Brain pericyte (primary cell): ENCODE measurements at regions not wholly inside any gene's neighbourhood (a gene's known extent, or its start where the extent isn't known, plus 50 kb on each side); places are given as distances from the start of the nearest gene placed in this dataset.

Experiments used
- DNase-seq: peaks from one replicate; pipeline ENCODE4 v3.0.0-alpha.2; 2012; ENCODE audit warnings: low read depth, low spot score

DNA sequence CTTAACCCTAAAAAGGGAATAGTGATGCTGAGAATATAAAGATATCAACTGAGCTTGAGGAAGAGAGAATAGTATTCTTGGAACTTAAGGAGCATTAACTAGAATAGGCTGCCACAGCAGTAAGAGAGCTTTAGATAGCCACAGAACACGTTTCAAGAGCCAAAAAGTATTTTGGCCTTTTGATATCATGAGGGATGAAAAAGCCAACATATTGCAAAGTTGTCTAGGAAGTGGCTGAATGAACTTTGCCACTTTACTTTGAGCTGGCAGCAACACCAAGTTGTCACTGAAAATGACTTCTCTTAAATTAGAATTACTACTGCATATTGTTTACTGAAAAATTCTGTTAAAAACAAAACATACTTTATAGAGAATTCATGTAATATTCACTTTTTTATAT is 1476.2 kb downstream of the MRPL39 start:
- no peak for DNase-seq

DNA sequence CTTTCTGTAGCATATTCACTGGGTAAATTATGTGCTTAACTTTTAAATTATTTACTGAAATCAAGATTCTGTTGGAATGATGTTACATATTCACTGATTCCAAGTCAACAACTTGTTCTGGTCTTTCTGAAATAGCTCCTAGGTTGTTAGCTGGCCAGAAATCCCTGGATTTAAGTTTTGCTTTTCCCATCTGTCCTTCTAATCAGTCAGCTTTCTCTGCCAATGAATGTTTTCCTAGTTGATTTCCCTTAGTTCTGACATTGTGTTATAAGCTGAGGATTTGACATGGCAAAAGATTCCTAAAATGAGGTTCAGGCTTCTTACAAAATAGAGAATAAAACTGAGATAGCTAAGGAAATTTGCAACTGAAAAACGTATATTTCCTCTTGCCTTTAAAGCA is 1479.6 kb downstream of the MRPL39 start:
- no peak for DNase-seq

DNA sequence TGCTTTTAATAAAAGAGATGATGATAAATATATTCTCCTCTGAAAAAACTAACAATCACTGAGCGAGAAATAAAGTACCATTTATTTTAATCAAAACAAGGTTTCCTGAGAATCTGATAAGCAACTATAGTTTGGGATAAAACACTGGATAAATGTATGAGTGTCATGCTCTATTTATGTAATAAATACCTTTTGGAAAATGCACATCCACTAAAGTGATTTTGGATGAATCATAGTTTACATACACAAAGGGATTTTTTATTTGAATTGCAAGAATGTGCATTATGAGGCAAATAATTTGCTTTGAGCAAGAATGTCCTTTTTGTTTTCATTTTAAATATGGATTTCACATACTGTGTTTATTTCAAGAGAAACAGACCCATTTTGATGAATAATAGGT is 1483.5 kb downstream of the MRPL39 start:
- DNase-seq = no peak

DNA sequence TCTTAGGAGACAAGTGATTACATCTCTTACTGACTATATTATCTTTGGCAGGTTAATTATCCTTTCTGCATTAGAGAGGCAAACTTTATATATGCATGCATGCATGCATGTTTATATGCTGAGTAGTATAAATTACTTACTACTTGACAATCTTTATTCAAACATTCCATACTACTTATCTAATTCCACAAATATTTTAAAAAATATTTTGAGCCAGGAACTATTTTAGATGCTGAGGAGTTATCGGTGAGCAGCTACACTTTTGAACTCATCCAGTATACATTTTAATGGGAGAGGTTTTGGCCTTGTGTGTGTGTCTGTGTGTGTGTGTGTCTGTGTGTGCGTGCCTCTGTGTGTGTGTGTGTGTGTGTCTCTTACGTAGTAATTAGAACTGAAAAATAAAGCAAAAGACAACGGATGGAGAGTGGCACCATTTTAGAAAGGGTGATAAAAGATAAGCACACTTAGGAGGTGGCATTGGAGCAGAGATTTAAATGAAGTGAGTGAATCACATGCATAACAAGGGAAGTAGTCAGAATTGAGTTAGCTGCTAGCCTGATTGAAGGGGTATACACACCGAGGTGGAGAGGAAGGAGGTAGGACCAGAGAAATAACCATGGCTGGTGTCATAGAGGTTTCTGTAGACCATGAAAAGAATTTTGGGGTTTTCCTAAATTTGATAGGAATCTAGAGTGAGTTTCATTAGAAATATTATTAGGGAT is 1488.4 kb downstream of the MRPL39 start:
- DNase-seq = no peak

DNA sequence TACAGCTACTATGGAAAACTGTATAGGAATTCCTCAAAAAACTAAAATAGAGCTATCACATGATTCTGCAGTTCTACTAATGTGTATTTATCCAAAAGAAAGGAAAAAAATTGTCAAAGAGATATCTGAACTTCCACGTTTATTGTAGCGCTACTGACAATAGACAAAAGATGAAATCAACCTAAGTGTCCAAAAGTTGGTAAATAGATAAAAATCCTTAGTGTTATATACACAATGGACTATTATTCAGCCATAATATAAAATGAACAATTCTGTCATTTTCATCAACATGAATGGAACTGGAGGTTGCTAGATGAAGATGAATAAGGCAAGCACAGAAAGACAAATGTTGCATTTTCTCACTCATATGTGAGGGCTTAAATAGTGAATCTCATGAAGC is 1492.1 kb downstream of the MRPL39 start:
- DNase-seq = no peak

DNA sequence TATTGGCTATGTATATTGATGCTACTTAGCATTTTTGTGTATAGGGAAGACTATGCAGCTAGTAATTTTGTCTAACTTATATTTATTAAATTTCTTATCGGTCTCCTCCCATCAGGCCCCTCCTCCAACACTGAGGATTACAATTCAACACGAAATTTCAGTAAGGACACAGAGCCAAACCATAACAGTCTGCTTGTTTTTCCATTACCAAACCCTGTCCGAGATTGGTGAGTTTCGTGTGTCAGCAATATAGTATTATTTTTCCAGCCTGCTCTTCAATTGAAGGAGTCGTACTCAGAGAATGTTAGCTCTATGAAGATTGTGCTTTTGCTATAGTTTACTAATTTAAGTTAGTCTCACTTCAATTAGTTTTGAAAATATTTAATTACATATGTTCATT is 1495.3 kb downstream of the MRPL39 start:
- DNase-seq = no peak

DNA sequence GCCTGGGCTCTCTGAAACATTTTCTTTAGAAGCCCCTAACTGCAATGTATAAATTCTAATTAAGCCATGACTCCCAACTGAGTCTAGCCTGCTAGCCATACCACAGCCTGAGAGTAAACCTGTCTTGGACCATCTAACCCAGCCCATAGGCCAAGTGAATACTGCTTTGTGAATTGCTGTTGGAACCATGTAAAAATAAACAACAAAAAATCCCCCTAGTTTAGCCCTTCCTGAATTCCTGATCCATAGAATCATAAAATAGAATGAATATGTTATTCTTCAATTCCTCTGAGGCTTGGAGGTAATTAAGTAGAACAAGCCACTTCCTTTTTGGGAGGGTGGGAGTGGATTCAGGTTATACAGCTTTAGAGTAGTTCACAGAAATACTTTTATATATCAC is 1496.4 kb downstream of the MRPL39 start:
- no peak for DNase-seq

DNA sequence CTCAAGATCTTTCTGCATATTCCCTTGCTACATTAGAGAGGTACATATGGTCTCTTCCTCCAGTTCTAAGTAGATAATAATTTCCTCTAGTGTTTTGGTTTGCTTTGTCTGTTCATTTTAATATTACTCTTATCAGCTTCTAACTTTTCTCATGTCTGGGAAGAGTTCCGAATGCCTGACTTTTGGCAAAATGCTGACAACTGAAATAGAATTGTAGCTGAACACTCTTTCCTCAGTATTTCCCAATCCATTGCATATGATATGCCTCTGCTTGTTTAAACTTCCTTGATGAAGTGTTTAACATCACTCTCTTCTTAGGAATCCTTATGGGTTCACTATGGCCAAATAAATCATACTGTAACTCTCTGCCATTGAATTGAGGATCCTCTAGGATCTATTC is 1510.1 kb downstream of the MRPL39 start:
- no peak for DNase-seq

DNA sequence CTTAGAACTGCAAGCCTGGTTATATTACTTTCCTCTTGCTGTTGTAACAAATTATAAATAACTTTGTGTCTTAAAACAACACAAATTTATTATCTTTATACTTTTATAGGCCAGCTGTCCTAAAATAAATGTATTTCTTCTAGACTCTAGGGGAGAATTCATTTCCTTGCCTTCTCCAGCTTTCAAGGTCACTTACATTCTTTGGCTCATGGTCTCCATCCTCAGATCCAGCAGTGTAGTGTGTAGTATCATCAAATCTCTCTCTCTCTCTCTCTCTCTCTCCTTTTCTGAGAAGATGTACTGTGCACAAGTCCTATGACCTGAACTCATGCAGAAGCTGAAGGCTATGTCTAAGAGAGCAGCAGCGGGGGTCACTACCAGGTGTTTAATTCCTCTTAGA is 1510.6 kb downstream of the MRPL39 start:
- no peak for DNase-seq

DNA sequence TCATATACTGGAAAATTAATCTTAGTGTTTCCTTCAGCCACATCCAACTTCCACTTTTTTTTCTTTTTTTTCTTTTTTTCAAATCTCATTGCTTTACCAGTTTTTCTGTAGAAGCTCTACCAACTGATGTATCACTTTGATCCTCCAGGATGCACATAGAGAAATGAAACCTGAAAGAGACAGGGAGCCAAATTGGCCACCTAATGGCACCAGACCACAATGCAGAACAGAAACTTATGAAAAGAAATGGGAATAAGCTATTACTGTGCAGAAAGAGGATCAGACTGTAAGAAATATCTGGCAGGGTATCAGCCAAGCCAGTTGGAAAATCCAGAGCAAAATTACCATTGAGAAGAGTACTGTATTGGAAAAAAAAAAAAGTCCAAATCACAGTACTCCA is 1514.2 kb downstream of the MRPL39 start:
- DNase-seq = no peak

DNA sequence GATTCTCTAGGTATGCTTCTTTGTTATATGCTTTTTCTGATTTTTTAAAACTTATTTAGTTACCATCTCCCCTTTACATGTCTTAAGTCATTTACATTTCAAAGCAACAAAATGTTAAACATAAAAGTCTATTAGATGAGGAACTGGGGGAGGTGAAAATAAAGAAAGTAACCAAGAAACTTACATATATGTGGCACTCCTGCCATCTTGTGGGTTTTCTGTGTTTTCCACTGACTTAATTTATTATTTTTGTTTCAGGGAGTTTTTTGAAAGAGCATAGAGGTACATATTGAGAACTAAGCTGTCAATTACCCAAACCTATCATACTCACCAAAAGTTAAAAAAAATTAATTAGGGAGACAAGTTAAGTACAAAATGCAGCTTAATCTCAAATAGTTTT is 1531.1 kb downstream of the MRPL39 start:
- DNase-seq = no peak

DNA sequence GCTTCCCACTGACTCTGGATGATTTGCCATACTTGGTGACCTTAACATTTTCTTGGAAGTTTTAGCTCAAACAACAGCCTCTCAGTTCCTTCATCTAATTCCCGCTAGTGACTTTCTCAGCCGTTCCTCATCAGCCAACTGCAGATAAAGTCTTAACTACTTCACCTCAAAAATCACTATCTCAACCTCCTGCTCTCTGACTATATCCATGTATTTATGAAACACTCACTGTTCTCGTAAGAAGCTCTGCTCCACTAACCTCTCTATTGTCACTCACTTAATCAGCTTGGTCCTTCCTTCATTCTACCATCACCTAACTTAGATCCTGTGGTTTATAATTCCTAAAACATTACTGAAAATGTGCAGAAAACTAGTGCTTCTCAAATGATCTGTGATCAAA is 1551.6 kb downstream of the MRPL39 start:
- DNase-seq = no peak

DNA sequence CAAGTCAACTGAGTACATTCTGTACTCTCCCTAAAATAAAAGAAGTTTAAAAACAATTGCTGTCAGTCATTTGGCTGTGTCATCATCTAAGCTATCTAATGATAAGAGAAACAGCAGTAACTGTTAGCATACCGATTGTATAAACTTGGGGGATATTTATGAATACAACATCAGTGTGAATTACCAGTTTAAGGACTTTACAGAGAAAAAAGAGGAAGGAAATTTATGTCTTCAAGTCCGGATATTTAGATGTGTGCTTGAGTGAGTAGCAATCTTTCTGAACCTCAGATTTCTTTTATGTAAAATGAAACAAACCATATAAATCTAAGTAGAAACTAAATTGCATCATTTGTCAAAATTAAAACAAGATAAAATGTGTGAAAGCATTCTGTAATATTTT is 1557.0 kb downstream of the MRPL39 start:
- DNase-seq = no peak

DNA sequence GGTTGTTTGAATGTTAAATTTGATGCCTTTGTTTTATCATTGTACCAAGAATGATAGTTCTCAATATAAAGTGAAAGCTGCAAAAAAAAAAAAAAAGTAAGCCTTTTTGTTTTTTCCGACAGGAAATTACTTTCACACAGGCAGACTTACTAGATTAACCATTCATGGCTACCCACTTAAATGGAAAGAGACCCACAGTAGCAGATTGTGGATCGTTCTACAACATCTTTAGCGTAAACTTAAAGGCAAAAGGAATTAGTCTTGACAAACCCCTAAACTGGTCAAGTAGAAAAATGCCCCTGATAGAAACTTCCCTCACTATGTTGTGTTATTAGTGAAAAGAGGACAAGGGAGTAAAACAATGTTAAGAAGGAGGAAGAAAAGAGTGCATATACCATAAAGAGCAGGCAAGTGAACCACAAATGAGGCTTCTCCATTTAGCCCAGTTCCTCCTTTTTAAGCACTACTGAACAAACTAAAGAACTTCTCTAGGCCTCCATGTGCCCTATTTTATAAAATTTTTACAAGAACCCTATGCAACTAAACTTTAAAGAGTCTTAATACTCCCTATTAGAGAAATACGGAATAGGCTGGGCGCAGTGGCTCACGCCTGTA is 1560.3 kb downstream of the MRPL39 start:
- no peak for DNase-seq

DNA sequence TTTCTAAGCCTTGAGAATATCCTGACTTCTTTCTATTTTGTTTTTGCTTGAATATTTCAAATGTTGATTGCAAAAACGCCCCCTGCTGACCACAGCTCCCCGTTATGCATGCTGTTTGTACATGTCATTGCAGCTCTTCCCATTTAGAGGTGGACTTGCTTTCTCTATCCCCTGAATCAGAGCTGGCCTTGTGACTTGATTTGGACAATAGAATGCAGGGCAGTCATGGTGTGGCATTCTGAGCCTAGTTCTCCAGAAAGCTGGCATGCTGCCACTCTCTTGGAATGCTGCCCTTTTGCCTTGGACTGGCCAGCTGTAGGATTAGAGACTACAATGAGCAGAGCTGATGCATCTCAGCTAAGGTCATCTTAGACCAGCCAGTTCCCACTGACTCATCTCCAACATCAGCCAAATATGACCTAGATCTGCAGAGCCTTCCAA is 1561.5 kb downstream of the MRPL39 start:
- DNase-seq = peak; percentile 69

DNA sequence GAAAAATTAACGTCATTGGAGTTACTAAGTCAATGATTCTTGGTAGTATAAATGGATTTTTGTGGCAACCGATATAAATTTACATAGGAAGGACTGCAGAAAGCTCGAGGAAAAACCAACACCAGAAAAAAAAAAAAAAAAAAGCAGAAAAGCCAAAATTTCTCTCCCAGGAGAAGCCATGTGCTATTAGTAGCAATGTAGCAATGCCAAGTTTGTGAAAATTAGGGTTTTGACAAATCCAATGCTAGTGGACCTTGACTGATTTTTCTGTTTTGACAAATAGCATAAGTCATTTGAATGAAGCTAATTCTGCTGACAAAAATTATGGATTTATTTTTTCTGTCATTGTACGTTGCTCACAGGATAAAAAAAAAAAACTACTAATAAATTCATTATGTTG is 1561.9 kb downstream of the MRPL39 start:
- no peak for DNase-seq

DNA sequence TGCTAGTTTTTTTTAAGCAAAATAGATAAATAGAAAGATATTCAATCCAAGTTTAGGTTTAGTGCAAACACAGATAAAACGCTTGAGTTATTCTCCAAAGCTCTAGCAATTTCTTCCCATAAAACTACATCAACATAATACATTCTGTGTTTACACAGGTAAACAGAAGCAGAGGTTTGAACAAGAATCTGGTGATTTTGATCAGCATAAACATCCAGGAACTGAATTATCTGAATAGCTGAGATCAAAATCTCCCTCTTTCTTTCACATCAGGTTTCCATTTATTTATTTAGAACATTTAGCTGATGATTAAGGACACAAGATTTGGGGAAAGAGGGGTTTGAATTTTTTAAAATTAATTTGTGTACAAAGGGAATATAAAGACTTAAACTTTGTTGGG is 1564.6 kb downstream of the MRPL39 start:
- no peak for DNase-seq

DNA sequence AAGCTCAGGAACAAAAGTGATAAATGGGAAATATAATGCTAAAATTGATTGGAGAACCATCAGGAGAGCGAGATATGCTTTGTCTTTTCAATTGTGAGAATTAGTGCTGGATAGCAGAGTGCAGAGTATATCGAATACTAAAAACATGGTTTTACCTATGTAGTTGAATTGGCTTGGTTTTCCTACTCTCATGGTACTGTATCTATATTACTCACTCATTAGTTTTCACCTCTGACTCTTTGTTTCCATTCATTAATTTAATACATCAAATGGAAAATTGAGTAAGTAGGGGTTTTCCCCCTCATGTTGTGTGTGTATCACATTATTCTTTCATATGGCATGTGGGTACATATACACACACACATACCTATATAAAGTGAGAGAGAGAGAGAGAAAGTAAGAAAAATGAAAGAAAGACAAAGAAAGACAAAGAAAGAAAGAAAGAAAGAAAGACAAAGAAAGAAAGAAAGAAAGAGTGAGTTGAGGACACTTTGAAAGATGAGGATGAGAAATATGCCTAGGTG is 1574.5 kb downstream of the MRPL39 start:
- DNase-seq = no peak

DNA sequence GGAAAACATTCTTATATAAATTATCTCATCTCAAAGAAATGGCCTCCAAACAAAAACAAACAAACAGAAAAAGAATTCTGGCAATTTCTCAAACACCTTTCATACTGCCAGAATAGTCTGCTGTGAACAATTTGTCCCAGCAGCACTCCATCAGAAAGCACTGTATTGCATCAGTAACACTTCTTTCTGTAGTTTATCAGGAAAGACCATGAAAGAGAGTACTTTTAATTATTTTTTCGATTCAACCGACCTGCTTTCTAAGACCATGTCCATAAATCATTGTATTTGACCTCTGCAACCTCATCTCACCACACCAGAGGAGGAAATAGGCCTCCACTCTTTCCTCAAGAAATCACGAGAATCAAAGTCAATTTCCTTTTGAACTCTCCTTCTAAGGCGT is 1579.9 kb downstream of the MRPL39 start:
- DNase-seq = no peak

DNA sequence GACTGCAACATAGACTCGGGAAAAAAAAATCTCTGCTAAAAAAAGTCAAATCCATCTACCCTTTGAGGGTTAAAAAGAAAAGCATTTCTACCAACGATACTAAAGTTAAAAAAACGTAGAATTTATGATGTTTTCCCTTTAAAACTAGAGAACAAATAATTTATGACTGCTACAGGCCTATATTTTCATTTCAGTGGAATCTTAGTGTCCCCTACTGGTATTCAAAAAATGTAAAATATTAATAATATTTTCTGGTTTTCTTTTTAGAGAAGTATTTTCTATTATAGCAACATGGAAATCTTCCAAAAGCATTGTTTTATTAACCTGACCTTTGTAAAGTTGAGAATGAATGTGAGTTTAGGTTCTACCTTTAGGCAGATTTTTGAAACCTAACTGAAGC is 1582.2 kb downstream of the MRPL39 start:
- DNase-seq = no peak

DNA sequence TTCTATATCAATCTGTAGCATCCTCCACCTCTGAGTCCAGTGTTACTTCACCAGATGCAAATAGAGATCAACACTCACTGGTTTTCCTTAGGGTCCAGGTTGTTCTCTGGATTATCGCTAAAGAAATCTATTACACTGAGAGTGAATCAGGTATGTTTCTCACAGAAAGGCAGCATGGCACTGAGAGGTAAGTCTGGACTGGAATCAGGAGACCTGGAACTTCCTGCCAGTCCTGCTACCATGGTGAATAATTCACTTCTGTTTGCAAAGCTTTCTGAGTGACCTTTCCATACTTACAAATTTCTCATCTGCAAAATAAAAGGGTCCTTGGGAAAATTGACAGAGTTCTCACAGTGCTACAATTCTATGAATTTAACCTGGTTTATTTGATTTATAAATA is 1583.3 kb downstream of the MRPL39 start:
- no peak for DNase-seq

DNA sequence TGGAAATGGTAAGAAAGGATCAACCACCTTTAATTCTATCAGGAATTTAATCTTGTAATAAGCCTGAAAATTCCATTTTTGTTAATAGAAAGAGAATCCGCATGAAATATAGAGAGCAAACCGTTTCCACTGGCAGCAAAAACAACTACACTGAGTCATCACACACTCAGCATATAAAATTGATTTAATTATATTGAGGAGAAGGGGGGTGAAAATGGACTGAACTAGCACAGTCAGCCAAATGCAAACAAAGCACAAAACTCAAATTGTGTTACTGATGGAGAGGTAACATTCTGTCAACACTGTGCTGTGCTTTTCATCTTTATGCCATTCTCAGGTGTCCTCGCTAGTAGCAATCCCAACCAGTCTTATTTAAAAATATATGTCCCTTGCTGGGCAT is 1583.9 kb downstream of the MRPL39 start:
- DNase-seq = no peak

DNA sequence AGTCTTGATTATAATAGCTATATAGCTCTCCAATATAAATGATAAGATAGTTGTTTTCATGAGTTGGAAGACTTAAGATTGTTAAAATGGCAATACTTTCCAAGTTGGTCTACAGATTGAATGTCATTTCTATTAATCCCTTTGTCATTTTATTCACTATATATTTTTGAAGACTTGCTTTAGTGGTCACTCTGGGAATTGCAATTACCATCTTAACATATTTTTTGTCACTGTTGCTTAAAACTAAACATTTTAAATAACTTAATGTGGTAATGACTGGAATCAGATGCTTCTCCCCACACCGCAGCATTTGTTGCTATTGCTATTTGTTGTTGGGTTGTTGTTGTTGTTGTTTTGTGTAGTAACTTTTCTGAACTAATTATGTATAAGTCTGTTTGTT is 1592.9 kb downstream of the MRPL39 start:
- DNase-seq = no peak

DNA sequence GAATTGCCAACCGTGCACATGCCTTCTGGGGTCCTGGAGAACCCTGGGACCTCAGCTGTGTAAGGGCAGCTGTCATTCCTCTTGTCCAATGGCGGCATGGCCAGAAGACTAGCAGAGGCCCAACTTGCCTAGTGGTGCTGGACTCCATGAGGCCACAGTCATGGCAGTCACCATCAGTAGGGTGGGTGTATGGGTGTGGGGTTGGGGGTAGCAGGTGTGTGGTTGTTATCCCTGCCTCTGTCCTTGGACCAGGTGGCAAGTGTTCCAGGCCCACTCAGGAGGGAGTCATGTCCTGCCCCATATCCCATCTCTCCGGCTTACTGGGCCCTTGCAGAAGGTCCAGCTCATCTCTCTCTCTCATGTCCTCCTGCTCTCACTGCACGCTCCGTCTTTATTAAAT is 1596.2 kb downstream of the MRPL39 start:
- DNase-seq = no peak
